ENCODE measurements at regions not wholly inside any gene's neighbourhood (a gene's known extent, or its start where the extent isn't known, plus 50 kb on each side); places are given as distances from the start of the nearest gene placed in this dataset.

GRCh38 chr5:121246971-121247370, 604.7 kb upstream of the FTMT start:
- TF ChIP-seq, protein P1, sequence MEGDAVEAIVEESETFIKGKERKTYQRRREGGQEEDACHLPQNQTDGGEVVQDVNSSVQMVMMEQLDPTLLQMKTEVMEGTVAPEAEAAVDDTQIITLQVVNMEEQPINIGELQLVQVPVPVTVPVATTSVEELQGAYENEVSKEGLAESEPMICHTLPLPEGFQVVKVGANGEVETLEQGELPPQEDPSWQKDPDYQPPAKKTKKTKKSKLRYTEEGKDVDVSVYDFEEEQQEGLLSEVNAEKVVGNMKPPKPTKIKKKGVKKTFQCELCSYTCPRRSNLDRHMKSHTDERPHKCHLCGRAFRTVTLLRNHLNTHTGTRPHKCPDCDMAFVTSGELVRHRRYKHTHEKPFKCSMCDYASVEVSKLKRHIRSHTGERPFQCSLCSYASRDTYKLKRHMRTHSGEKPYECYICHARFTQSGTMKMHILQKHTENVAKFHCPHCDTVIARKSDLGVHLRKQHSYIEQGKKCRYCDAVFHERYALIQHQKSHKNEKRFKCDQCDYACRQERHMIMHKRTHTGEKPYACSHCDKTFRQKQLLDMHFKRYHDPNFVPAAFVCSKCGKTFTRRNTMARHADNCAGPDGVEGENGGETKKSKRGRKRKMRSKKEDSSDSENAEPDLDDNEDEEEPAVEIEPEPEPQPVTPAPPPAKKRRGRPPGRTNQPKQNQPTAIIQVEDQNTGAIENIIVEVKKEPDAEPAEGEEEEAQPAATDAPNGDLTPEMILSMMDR (IDR thresholded peaks at IDR 0.05; ENCODE audit: insufficient read depth, low read length, poor library complexity, severe bottlenecking) = no peak
- no peak for TF ChIP-seq EZH2phosphoT487 (conservative IDR thresholded peaks at IDR 0.05; ENCODE audit: low read length)
- Histone ChIP-seq H3K4me2 (ENCODE audit: low read depth, low read length, poor library complexity, severe bottlenecking) (no peak overlapping the region), H3K4me3 (ENCODE audit: insufficient read depth, low read length, poor library complexity, severe bottlenecking) (no peak overlapping the region), H3K9ac (ENCODE audit: low read length) (no peak overlapping the region), H3K9me3 (ENCODE audit: insufficient read depth, low read length) (no peaks in the 10 kb centered on the region), H3F3A (ENCODE audit: insufficient read depth) (no peaks in the 10 kb centered on the region), H4K20me1 (ENCODE audit: low read depth, low read length) (no peaks in the 10 kb centered on the region), H3K9me2 (replicated peaks; ENCODE audit: insufficient read depth, low read length) (no peaks in the 10 kb centered on the region), H2AFZ (ENCODE audit: low read depth, low read length, severe bottlenecking) (no peak overlapping the region), H3K36me3 (ENCODE audit: low read length) (no peaks in the 10 kb centered on the region), H3K27me3 (ENCODE audit: low read length) (no peaks in the 10 kb centered on the region), H3K27ac (ENCODE audit: low read depth, low read length) (no peak overlapping the region), H3K79me2 (ENCODE audit: insufficient read depth, low read length) (no peaks in the 10 kb centered on the region)

GRCh38 chr5:121251954-121252353, 599.7 kb upstream of the FTMT start:
- Histone ChIP-seq H3K27ac (ENCODE audit: low read depth, low read length) (no peak overlapping the region), H3K79me2 (ENCODE audit: insufficient read depth, low read length) (no peaks in the 10 kb centered on the region), H3K9ac (ENCODE audit: low read length) (no peak overlapping the region), H3K9me3 (ENCODE audit: insufficient read depth, low read length) (no peaks in the 10 kb centered on the region), H3K4me2 (ENCODE audit: low read depth, low read length, poor library complexity, severe bottlenecking) (no peak overlapping the region), H3K27me3 (ENCODE audit: low read length) (no peaks in the 10 kb centered on the region), H3K36me3 (ENCODE audit: low read length) (no peaks in the 10 kb centered on the region), H3K9me2 (replicated peaks; ENCODE audit: insufficient read depth, low read length) (no peaks in the 10 kb centered on the region), H4K20me1 (ENCODE audit: low read depth, low read length) (no peaks in the 10 kb centered on the region), H3K4me3 (ENCODE audit: insufficient read depth, low read length, poor library complexity, severe bottlenecking) (no peak overlapping the region), H3F3A (ENCODE audit: insufficient read depth) (no peaks in the 10 kb centered on the region), H2AFZ (ENCODE audit: low read depth, low read length, severe bottlenecking) (no peak overlapping the region)
- no peak for TF ChIP-seq EZH2phosphoT487 (conservative IDR thresholded peaks at IDR 0.05; ENCODE audit: low read length)
- TF ChIP-seq, protein P1 (IDR thresholded peaks at IDR 0.05; ENCODE audit: insufficient read depth, low read length, poor library complexity, severe bottlenecking) = no peak

DNA sequence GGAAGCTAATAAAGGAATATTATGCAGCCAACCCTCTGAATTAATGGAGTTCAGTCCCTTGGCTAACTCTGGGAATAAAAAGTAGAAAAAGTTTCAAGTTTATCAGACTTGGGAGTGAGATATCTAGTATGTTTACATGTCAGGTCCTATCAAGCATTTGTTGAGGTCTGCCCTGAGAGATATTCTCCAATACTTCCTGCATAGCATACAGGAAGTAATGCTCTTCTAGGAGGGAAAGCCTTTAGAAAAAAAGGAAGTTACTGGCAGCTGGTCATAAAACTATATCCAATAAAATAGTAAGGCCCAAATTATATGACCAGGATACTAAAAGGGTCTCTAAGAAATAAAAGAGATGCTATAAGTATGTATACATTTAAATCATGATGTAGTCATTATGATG, 594.1 kb upstream of the FTMT start:
- Histone ChIP-seq H3K27ac (ENCODE audit: low read depth, low read length) (no peak overlapping the region), H3F3A (ENCODE audit: insufficient read depth) (no peaks in the 10 kb centered on the region), H2AFZ (ENCODE audit: low read depth, low read length, severe bottlenecking) (no peak overlapping the region), H3K9ac (ENCODE audit: low read length) (no peak overlapping the region), H3K4me2 (ENCODE audit: low read depth, low read length, poor library complexity, severe bottlenecking) (no peak overlapping the region), H3K36me3 (ENCODE audit: low read length) (no peaks in the 10 kb centered on the region), H4K20me1 (ENCODE audit: low read depth, low read length) (no peaks in the 10 kb centered on the region), H3K9me3 (ENCODE audit: insufficient read depth, low read length) (no peaks in the 10 kb centered on the region), H3K4me3 (ENCODE audit: insufficient read depth, low read length, poor library complexity, severe bottlenecking) (no peak overlapping the region), H3K9me2 (replicated peaks; ENCODE audit: insufficient read depth, low read length) (no peaks in the 10 kb centered on the region), H3K79me2 (ENCODE audit: insufficient read depth, low read length) (no peaks in the 10 kb centered on the region), H3K27me3 (ENCODE audit: low read length) (no peaks in the 10 kb centered on the region)
- no peak for TF ChIP-seq EZH2phosphoT487 (conservative IDR thresholded peaks at IDR 0.05; ENCODE audit: low read length)
- TF ChIP-seq, protein P1 (IDR thresholded peaks at IDR 0.05; ENCODE audit: insufficient read depth, low read length, poor library complexity, severe bottlenecking) = no peak

Data from SU-DHL-6 (cell line).